ENCODE measurements at regions not wholly inside any gene's neighbourhood (a gene's known extent, or its start where the extent isn't known, plus 50 kb on each side); places are given as distances from the start of the nearest gene placed in this dataset.

DNA sequence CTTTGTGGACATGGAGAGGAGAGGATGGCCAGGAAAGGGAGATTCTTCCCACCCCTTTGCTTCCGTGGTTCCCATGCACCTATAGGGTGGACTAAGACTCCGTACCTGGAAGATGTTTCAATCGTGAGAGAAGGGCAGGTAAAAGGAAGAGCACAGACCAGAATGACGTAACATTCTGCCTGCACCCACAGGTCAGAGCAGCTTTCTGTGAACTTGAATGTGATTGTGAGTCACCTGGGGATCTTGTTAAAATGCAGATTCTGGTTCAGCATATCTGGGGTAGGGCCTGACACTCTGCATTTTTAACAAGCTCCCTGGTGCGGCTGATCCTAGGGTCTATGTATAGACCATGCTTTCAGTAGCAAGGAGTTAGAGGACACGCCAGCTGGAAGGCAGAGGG lies 164.1 kb upstream of the SGK1 start:
- TF ChIP-seq, protein P1, sequence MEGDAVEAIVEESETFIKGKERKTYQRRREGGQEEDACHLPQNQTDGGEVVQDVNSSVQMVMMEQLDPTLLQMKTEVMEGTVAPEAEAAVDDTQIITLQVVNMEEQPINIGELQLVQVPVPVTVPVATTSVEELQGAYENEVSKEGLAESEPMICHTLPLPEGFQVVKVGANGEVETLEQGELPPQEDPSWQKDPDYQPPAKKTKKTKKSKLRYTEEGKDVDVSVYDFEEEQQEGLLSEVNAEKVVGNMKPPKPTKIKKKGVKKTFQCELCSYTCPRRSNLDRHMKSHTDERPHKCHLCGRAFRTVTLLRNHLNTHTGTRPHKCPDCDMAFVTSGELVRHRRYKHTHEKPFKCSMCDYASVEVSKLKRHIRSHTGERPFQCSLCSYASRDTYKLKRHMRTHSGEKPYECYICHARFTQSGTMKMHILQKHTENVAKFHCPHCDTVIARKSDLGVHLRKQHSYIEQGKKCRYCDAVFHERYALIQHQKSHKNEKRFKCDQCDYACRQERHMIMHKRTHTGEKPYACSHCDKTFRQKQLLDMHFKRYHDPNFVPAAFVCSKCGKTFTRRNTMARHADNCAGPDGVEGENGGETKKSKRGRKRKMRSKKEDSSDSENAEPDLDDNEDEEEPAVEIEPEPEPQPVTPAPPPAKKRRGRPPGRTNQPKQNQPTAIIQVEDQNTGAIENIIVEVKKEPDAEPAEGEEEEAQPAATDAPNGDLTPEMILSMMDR (conservative IDR thresholded peaks at IDR 0.05), result no peak
- no peak for TF ChIP-seq EZH2 (IDR thresholded peaks at IDR 0.05; ENCODE audit: low read depth)
